ENCODE measurements at regions not wholly inside any gene's neighbourhood (a gene's known extent, or its start where the extent isn't known, plus 50 kb on each side); places are given as distances from the start of the nearest gene placed in this dataset.
A peak's percentile ranks its signal among the peaks of the same experiment; 100 is the strongest.

DNA sequence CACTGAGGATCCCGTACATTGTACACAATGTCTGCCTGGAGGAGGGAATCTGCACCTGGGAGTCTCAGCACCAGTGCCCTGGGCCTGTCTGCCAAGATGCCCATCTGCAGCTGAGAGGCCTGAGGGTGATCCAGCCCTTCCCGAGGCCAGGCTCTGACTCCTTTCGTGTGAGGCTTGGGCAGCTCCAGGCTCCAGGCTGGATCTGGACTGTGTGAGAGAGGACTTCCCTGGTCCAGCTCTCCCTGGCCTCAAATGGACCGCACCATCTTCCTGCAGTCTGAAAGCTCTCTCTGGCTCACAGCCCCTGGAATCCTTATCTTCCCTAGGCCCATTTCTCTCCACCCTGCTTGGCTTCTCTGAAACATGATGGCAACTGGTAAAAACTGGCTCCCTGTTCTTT is 324.6 kb downstream of the DYSF start:
- no peak for DNase-seq (ENCODE audit: low spot score)

DNA sequence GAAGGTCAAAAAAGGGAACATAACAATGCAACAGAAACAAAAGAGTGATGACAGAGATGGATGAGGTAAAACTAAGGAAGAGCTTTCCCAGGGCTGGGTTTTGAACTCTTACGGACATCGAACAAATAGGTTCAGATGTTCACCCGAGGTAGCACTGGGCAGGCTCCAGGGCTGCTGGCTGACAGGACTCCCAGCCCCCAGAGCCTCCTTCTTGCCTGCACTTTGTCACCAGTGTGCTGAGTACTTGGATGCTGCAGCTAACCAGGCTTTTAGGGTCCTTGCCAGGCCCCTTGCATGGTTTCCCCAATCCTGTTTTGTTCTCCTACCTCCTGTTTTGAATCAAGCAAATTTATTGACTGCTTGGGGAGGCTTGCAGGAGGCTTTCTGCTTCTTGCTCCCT is 322.9 kb downstream of the DYSF start:
- no peak for DNase-seq (ENCODE audit: low spot score)

DNA sequence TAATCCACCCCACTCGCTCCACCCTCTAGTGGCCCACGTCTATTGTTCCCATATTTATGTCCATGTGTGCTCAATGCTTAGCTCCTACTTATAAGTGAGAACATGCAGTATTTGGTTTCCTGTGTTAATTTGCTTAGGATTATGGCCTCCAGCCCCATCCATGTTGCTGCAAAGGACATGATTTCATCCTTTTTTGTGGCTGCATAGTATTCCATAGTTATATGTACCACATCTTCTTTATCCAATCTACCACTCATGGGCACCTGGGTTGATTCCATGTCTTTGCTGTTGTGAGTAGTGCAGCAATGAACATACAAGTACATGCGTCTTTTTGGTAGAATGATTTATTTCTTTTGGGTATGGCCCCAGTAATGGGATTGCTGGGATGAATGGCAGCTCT is 319.9 kb downstream of the DYSF start:
- DNase-seq (ENCODE audit: low spot score): no peak

DNA sequence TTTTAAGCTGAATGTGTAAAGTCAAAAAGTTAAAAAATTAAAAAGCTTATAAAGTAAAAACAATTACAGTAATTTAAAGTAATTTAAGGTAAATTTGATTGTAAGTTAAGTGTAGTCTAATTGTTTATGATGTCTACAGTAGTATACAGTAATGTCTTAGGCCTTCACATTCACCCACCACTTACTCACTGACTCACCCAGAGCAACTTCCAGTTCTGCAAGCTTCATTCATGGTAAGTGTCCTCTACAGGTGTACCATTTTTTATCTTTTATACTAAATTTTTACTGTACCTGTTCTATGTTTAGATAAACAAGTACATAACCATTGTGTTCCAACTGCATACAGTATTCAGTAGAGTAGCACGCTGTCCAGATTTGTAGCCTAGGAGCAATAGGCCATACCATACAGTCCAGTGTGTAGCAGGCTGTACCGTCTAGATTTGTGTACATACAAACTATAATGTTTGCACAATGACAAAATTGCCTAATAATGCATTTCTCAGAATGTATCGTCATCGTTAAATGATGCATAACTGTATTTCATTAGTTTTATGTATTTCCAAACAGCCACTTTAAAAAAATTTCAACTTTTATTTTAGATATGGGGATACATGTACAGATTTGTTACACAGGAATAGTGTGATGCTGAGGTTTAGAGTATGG is 319.3 kb downstream of the DYSF start:
- DNase-seq (ENCODE audit: low spot score): no peak

DNA sequence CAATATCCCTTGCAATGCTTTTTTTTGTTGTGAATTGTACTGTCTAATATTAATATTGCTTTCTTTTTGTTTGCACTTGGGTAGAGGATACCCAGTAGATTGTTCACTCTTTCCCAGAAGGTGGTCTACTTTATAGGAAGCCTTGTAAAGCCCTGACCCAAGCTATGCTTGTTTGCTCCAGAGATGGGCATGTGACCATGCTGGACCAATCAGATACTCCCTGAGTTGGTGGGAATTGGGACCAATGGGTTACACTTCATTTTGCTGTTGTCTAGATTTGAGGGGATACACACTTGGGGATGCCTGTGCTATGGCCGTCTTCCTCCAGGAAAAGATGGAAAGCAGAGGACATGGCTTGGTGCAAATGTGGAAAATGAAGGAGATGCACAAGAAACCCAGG is 314.3 kb downstream of the DYSF start:
- no peak for DNase-seq (ENCODE audit: low spot score)

DNA sequence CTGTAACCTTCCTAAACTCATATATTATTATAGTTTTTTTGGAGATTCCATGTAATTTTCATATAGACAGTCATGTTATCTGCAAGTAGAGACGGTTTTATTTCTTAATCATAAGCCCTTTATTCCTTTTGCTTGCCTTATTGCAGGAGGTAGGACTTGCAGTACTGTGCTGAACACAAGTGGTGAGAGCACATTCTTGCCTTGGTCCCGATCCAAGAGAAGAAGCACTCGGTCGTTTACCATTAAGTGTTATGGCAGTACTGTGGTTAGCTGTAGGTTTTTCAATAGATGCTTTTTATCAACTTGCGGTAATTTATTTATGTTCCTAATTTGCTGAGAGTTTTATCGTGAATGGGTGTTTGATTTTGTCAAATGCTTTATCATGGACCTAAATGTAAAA is 305.7 kb downstream of the DYSF start:
- no peak for DNase-seq (ENCODE audit: low spot score)

DNA sequence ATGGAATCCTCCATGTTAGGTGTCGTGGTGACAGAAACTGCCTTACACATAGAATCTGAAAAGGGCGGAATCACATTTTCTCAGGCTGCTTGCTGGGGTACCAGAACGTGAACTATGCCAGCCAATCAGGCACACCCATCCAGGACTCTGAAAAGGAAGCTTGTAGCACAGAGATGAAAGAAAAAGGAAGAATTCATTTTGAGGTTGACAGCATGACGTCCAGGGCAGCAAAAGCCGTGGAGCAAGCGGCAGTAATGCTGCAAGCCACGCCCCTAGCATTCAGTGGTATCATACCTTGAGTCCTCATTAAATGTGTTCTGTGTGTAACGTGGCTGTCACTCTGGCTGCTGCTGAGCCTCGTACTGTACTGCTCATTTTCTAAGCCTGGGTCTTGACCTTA is 304.0 kb downstream of the DYSF start:
- no peak for DNase-seq (ENCODE audit: low spot score)

DNA sequence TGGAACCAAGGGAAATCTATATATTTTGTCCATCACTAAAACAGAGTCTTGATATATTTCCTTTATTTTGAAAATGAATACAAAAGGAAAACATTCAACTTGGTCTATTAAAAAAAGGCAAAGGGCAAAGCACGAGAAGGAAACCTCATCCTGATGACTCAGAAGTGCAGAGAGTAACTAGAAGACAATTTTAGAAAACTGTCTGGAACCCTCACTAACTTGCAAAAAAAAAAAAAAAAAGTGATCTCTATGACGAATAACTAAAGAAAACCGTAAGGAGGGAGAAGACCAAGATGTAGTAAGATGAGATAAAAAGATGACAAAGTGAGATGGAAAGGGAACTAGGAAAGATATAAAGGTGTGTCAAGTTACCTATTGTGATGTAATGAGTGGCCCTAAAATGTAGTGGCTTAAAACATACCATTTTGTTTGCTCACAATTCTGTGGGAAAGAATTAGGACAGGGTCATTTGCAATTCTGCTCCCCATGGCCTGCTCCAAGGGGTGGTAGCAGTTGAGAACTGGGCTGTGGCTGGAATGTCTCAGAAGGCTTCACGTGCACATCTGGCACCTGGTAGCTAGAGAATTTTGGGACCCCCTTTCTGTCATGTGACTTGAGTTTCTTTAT is 303.0 kb downstream of the DYSF start:
- no peak for DNase-seq (ENCODE audit: low spot score)

DNA sequence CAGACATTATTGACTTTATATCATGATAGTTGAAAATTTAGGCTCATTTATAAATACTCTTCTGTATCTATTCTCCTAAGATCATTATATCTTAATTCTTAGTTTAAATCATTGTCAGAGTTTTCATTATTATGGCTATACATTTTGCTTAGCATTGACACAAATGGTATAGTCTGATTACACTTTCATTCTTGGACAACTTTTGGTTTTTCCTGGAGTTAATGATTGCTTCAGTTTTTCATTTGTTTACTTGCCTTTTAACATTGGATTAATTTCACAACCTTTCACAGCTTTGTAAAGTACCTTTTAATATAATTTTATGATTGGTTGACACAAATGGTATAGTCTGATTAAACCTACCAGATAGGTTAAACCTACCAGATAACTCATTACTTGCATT is 298.2 kb downstream of the DYSF start:
- DNase-seq (ENCODE audit: low spot score): no peak

DNA sequence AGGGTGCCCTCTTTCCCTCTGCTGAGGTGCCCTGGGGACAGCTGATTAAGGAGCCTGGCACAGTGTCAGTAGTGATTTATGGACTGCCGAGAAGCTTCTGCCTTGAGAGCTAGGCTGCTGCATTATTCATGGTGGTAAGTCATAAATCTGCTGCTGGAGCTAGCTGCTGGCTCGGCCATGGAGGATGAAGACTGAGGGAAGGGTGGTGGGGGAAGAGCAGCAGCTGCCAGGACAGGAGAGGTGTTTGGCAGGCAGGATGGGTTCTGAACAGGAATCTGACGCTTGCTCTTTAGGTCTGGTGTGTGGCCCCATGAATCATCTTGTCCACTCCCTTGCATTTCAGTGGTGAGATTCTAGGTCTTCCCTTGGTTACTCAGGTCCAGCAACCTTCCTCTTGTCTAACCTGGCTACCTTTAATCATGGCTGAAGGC is 296.3 kb downstream of the DYSF start:
- DNase-seq (ENCODE audit: low spot score): no peak

DNA sequence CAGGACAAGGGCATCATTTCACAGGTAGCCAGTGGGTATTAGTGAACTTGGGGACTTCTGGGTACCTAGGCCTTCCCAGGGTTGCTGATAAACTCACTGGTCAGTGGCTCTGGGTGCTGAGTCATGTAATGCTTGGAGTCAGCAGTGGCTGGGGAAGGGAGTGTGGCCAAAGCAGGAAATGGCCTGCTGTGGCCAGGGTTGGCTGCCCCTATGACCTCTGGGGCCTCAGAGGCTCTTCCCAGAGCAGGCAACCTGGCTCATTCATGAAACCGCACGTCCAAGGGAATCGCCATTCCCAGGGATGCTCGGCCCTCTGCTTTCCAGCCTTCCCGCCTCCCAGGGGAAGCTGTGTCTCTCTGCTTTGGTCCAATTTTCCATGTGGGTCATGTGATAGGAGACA is 294.9 kb downstream of the DYSF start:
- DNase-seq (ENCODE audit: low spot score): no peak

DNA sequence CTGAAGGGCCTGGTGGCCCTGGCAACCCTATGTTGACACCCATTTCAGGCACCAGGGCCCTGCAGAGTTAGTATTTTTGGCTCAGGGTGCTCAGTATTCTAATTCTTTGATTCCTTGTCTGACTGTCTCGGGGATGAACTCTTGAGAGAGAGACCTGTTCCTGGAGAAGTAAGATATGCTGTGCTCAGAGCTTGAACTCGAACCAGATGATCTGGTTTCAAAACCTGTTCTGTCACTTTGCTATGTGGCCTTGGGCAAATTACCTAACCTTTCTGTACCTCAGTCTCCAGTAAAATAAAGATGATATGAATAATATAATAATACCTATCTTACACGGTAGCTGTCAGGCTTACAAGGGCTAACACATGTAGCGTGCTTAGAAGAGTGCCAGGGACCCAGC is 294.2 kb downstream of the DYSF start:
- DNase-seq (ENCODE audit: low spot score): no peak

DNA sequence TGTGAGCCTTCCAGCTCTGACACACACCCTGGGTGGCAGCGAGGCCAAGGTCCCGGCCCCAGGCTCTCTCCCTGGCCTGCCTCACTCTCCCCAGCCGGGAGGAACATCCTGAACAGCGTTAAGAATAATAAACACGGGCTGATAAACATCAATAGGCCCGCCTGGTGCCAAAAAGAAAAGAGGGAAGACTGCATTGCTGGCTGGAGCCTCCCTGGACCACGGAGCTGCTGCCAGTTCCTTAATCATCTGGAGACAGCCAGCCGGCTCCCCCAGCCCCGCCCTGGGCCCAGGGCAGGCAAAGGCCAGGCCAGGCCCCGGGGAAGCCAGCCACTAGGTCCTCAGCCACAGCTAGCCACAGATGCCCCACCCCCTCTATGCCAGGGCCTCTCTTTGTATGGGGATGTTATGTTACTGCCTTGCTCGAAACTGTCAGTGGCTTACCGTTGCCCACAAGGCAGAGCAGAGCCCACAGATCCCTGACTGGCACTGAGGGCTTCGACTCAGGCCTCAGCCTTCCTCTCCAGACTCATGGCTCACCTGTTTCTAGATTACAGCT is 293.7 kb downstream of the DYSF start:
- DNase-seq (ENCODE audit: low spot score): no peak

DNA sequence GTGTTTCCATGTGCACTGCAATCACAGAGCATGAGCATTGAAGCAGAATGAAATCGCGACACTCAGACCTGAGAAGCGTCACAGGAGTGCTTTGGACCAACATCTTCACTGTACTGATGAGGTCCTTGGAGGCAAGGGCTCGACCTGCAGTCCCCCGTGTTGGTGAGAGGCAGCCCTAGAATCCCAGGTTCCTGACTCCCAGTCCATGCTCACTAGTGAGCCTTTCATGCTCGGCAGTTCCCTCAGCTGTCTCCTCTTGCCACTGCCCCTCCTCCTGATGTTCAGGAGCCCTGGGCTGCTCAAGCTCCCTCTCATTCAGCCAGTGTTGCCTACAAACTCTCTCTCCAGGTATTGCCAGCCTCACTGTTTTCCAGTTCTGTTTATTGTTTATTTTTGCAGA is 291.4 kb downstream of the DYSF start:
- no peak for DNase-seq (ENCODE audit: low spot score)

DNA sequence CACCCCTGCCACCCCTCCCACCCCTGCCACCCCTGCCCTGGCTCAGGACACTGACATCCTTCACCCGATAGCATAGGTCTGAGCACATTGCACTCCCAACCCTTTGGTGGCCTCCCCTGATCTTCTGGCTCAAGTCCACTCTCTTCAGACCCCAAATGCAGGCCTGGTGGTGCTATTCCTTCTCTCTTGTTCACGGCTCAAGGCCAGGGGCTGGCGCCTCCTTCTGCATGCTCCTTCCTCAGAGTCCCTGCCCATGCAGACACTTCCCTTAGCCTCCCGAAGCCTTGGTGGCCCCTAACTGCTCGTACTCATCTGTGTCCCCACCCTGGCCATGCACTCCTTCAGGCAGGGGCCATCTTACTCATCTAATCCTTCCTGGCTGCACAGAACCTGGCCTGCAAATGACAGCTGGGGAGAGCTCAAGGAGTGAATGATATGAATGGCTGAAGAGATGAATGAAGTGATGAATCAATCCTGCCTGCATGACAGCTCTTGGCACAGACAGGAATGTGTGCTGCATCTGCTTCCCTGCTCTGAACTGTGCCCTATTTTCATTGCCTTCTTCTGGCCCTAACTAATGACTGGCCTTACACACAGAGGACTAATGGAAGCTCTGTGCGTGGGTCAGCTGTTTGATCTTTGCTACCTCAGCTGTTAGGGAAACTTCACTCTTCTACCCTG is 290.8 kb downstream of the DYSF start:
- DNase-seq (ENCODE audit: low spot score): no peak

DNA sequence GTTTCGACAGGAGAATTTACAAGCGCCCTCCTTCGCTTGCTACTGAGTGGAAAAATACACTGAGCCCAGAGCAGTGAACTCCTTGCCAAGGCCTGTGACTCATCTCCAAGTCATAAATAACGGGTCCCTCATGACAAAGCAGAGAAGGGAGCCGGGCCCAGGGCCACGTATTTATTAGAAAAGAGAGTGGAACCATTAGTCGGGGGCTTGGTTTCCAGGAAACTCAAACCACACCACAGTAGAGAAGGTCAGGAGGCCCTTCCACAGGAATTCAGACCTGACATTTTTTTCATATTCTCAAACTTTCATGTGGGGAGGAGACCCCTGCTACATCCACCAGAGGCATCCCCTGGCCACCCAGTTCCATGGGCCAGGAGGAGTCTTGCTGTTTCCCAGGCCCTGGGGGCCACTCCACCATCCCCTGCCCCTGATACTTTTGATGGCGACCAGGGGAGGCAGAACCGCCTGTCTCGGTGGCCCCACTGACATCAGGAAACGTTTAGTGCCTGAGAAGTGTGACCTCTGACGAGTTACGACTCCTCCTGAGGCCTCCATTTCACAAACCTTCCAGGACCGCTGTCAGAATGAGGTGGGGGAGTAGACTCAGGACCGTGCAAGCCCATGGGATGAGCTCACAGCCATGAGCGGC is 289.7 kb downstream of the DYSF start:
- peak; percentile 45 for DNase-seq (ENCODE audit: low spot score)

DNA sequence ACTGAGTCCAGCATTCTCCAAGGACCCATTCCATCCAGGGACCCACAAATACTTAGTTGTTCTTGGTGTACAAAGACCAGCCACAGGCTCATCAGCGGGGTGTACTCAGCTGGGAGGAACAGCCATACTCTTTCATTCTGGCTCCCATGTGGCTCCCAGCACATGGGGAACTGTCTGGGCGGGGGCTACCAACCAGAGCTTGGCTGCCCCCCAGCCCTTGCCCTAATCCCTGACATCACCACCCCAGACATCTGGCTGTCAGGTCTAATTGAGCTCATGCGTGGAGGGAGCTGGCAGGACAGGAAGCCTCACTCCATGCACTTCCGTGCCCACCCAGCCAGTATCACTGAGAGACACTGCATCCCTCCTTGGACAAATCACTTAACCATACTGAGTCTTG is 283.6 kb downstream of the DYSF start:
- DNase-seq (ENCODE audit: low spot score): no peak

DNA sequence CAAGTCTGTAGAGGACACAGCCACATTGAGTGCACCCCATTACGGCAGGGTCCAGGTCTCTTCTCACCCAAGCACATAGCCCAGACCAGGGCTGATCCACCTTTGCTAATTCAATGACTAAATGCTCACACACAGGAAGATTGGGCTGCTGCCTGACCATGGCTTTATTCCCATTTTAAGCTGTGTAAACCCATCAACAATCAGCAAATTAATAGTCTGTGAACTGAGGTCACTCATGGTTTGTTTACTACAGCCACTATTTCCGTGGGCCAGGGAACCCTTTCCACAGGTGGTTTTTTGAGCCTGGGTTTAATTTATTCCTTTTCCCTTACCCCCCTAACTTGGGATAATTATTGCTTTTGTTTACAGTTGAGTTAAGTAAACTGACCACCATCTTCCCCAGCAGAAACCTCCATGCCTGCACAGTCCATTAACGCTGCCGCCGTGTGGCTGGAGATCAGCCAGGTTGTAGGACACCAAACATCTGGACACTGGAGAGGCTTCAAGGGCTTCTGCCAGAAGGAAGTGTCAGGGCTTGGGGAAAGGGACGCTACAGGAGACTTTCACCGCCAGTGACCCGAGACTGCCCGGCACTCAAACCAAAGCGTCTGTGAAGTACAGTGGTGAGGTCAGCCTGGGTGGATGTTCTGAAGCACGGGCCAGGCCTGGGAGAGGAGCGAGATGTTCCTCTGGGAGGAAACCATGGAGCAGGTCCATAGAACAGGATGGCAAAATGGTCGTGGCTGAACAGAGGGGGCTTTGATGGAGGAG is 282.9 kb downstream of the DYSF start:
- no peak for DNase-seq (ENCODE audit: low spot score)

Data from COLO829 (cell line).